Stimulated activated CD8-positive, alpha-beta memory T cell treated with anti-CD3 and anti-CD28 coated beads, Interleukin-4, amount 100 ng/mL, for 48 hours (primary cell): ENCODE measurements at regions not wholly inside any gene's neighbourhood (a gene's known extent, or its start where the extent isn't known, plus 50 kb on each side); places are given as distances from the start of the nearest gene placed in this dataset.
"Not testable (repeated sequence)": the region's sequence is repeated elsewhere in the genome, so short reads cannot be mapped to it uniquely, and the experiment has no call there.

ENCODE experiments used
- DNase-seq: peaks from one replicate; pipeline ENCODE4 v3.0.0-alpha.2; 2020

DNA sequence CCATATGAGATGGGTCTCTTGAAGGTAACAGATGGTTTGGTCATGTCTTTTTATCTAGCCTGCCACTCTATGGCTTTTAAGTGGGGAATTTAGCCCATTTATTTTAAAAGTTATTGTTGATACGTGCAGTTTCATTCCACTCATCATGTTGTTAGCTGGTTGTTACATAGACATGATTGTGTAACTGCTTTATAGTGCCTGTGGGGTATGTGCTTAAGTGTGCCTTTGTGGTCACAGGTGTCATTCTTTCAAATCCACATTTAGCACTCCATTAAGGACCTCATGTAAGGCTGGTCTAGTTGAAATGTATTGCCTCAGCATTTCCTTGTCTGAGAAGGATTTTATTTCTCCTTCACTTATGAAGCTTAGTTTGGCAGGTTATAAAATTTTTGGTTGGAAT is 263.8 kb upstream of the LUZP2 start:
- no peak for DNase-seq

GRCh38 chr11:24234822-24235508 is 261.9 kb upstream of the LUZP2 start:
- no peak for DNase-seq

- DNase-seq, result no peak
Observed at GRCh38 chr11:24238771-24239645, 257.8 kb upstream of the LUZP2 start.

- no peak for DNase-seq
Observed at GRCh38 chr11:24239930-24240329, 256.9 kb upstream of the LUZP2 start.

DNA sequence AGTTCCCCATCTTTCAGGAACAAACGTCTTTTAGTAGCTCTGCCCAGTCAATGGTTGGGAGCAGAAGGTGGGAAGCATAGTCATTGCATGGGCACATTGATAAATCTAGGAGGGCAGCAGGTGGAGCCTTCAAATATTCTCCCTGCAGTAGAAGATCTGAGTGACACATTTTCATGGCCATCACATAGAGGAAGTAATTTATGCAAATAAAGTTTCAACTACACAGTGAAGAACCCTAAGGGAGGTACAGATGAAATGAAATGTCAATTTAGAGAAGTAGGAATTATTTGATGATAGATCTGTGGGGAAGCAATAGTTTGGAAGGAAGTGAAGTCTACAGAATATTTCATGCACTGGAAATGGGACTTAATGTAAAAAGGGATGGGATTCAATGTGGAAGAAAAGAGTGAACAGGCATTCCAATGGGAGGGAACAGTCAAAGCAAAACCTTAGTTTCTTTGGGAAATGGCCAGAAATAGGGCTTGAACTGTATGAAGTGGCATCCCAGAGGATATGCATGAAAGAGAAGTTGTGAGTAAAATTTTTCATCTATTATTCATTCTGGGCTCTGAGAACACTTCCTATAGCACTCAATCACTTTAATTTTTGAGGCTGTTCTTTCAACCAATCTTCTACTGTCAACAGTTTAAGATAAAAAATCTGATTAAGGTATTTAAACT is 256.2 kb upstream of the LUZP2 start:
- DNase-seq, result no peak

GRCh38 chr11:24246715-24247114 is 250.1 kb upstream of the LUZP2 start:
- DNase-seq, result no peak

GRCh38 chr11:24247846-24248245 is 249.0 kb upstream of the LUZP2 start:
- no peak for DNase-seq

DNA sequence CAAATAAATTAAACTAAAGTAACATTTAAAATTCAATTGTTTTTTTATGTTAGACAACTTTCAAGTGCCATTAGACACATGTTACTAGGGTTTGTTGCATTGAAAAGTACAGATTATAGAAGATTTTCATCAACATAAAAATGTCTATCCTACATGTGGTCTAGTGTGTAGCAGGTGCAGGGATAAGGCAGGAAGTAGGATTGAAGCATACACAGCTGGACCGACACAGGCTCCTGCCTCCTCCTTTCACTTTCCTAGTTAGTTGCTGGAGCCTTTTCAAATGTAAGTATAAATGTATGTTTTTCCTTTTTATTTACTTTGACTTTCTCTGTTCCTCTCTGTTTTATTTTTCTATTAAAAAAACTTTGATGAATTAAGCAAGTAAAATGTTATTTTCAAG is 246.9 kb upstream of the LUZP2 start:
- no peak for DNase-seq

- DNase-seq, result no peak
Observed at GRCh38 chr11:24253237-24253760, 243.6 kb upstream of the LUZP2 start.

DNA sequence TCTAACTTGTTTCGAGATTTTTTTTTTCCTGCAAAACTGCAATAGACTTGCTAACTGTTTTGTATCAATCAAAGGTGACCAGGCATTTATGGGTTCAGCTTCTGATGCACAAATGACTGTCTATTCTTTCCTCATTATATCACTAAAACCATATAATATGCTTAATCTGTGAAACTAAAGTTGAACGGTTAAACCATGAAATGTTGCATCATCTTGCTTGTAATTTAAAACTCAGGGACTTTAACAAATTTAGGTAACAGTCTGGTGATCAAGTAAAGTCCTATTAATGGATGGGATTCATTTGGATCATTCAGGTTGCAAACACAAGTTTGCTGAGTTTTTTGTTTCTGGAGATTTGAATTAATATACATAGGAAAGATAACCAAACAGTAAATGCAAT is 232.0 kb upstream of the LUZP2 start:
- DNase-seq, result no peak

DNA sequence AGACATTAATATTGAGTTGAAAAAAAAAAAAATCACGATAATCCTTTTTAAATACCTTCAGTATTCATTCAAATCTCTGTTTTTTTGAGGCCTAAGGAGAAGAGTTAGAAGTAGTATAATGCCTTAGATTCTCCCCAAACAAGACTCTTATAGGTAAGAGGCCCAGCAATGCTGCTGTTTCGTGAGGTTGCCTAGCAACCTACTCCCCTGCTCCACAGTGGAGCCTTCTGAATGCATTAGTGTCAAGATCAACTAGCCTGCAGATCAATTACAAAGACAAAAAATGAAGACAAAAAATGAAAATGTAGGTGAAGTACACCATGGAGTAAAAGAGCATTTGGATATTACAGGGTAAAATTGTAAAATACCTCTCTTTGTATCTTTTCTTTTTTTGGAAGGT is 229.8 kb upstream of the LUZP2 start:
- no peak for DNase-seq

GRCh38 chr11:24271798-24272197 is 225.1 kb upstream of the LUZP2 start:
- no peak for DNase-seq

GRCh38 chr11:24274214-24274781 is 222.6 kb upstream of the LUZP2 start:
- not testable (repeated sequence) for DNase-seq

GRCh38 chr11:24286238-24286637 is 210.6 kb upstream of the LUZP2 start:
- no peak for DNase-seq

- DNase-seq, result no peak
Observed at GRCh38 chr11:24289301-24289700, 207.6 kb upstream of the LUZP2 start.

DNA sequence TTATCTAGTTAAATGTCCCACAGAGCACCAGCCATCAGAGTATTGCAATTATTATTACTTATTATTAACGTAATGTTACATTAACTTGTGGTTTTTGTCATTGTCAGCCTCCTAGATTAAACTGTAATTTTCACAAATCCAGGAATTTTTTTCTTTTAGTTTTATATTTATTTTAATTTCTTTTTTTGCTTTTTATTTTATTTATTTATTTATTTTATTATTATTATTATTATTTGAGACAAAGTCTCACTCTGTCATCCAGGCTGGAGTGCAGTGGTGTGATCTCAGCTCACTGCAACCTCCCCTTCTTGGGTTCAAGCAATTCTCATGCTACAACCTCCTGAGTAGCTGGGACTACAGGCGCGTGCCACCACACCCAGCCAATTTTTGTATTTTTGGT is 202.9 kb upstream of the LUZP2 start:
- DNase-seq, result no peak

DNA sequence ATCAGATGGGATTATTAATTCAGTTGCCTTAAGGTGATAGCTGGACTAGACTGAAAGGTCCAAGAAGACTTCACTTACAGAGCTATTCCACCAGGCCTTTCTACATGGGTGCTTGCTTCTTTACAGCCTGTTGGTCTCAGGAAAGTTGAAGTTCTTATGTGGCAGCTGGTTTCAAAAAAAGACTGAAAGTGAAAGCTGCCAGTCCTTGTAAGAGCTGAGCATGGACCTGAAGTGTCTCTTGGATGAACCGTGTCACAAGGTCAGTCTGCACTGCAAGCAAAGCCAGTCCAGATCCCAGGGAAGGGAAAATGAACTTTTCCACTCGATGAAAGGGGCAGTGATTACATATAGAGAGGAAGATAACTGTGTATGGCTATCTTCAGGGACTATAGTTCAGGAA is 201.5 kb upstream of the LUZP2 start:
- DNase-seq, result no peak

DNA sequence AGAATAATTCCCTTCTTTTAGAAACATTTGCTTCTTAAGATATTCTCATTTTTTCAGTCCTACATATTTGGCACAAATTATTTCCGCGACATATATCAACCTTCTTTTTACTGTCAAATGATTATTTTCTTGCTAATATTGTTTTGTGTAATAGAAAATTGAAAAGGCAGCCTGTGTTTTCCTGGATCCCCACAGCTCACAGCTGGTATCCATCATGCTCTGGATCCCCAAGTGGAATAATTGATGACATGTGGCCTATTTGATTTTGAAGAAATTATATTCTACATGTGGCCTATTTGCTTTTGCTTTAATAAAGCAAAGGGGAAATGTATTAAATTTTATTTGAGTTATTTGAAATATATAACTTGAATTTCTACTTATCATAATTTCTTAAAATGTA is 199.4 kb upstream of the LUZP2 start:
- no peak for DNase-seq

GRCh38 chr11:24298146-24298545 is 198.7 kb upstream of the LUZP2 start:
- DNase-seq, result no peak

DNA sequence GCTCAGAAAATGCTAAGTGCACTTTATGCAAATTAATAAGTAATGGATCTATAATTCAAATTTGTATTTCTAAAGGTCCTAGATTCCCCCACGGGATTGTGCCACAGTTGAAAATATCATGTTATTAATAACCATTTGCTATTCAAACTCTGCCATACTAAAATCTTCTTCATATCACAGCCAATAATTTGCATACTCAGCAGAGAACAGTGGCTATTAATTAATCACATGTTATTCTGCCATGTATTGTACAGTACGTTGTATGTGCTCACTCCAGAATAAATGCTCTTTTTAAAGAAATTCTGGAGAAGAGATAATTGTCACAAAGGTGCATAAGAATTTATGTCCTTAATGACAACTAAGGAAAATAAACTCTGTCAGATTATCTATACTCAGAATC is 184.9 kb upstream of the LUZP2 start:
- DNase-seq, result no peak

DNA sequence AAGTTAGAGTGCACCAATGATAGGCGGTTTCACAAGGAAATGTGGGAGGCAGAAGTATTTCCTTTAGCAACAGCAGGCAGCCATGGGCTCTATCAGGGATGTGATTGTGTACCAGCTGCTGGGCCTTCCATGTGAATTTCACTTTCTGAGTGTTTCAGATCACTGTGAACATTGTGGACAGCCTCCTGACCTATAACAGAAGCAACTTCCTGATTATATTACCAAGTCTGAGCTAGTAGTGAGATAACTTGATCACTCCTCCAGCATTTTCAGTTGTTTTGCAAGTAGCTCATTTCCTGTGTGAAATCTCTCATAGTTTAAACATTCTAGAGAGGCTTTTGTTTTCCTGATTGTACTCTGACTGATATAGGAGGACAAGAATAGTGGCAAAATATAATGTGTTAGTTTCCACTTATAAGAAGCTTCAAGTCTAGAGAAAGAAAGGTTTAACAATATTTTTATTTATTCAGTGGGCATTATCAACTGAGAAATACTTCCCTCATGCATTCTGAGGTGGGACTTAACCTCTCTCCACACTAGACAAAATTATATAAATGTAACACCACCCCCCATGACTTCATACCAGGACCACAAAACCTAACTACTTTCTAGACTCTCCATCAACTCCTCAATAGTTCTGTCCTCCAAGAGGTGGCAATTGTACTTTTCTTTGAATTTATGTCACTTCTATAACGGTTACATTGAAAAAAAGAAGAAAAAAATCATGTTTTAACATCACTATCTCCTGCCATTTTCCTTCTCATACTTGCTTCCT is 184.2 kb upstream of the LUZP2 start:
- DNase-seq, result no peak

- no peak for DNase-seq
Observed at GRCh38 chr11:24321229-24321628, 175.6 kb upstream of the LUZP2 start.

GRCh38 chr11:24324211-24324610 is 172.6 kb upstream of the LUZP2 start:
- DNase-seq, result no peak
